ENCODE measurements at regions not wholly inside any gene's neighbourhood (a gene's known extent, or its start where the extent isn't known, plus 50 kb on each side); places are given as distances from the start of the nearest gene placed in this dataset.

DNA sequence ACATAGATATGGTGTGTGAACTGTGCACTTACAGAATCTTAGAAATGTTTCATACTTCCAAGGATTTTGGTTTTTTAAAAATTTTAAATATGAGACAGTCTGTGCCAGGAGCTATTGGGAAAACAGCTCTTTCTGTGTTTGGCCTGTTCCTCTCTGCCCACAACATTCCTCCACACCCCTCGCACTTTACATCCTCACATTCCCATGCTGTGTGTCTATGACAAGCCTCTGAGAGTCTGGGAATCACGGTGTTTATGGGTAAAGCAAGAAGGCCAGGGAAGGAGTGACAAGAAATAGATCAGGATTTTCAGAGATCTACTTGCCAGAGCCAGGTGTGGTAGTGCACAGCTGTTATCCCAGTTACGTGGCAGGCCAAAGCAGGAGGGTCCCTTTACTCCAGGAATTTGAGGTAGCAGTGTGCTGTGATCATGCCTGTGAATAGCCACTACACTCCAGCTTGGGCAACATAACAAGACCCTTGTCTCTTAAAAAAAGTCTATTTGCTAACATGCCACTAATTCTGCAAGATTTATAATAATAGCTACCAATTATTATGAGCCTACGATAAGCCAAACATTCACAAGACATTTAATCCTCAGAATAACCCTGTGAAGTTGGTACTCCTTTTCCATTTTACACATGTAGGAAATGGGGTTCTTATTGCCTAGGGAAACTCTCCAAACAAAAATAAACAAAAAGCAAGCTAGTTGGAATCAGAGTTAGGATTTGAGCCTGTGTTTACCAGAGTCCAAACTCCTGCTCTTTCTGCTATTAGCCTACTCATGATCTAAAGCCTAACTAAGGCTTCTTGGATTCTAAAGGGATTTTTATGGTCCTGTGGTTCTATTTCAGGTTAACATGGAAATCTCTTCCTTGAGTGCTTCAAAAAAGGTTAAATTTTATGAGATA, 168.3 kb upstream of the SP8 start:
- no peak overlapping the region for H3K27ac ChIP-seq
- ATAC-seq = no peak
- H3K27me3 ChIP-seq = no peaks in the 10 kb centered on the region
- no peaks in the 10 kb centered on the region for H3K36me3 ChIP-seq
- 46 to 64% methylated on average over 4 of the region's 4 CpGs for whole genome bisulfite sequencing, 2 donors (ENCODE audit: low coverage in 1 of 2)
- no peaks in the 10 kb centered on the region for H3K9me3 ChIP-seq
- no peaks in the 10 kb centered on the region for H3K4me1 ChIP-seq
- TF ChIP-seq POLR2A (IDR thresholded peaks at IDR 0.05) (no peak), POLR2AphosphoS5 (IDR thresholded peaks at IDR 0.05) (no peak), EP300 (IDR thresholded peaks at IDR 0.05) (no peak)
- TF ChIP-seq, protein P1, sequence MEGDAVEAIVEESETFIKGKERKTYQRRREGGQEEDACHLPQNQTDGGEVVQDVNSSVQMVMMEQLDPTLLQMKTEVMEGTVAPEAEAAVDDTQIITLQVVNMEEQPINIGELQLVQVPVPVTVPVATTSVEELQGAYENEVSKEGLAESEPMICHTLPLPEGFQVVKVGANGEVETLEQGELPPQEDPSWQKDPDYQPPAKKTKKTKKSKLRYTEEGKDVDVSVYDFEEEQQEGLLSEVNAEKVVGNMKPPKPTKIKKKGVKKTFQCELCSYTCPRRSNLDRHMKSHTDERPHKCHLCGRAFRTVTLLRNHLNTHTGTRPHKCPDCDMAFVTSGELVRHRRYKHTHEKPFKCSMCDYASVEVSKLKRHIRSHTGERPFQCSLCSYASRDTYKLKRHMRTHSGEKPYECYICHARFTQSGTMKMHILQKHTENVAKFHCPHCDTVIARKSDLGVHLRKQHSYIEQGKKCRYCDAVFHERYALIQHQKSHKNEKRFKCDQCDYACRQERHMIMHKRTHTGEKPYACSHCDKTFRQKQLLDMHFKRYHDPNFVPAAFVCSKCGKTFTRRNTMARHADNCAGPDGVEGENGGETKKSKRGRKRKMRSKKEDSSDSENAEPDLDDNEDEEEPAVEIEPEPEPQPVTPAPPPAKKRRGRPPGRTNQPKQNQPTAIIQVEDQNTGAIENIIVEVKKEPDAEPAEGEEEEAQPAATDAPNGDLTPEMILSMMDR (IDR thresholded peaks at IDR 0.05) = no peak
- no peak overlapping the region for H3K4me3 ChIP-seq

DNA sequence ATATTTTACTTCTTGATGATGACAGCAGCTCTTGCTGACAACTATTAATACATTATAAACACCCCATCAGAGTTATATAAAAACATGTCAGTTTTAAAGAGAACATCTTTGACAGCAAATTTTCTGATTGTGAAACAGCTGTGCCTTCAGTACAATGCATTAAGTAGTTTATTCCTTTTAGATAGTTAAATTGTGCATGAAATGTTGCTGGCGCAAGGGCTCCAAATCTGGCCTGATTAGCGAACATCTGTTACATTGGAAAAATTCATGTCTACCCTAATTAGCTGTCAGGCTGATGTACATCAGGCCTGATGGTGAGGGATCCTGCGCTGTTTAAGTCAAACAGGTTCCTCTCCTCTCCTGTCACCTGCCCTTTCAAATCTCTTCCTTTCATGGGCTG, 171.9 kb upstream of the SP8 start:
- Histone ChIP-seq H3K4me3 (no peak overlapping the region), H3K4me1 (no peaks in the 10 kb centered on the region), H3K9me3 (no peaks in the 10 kb centered on the region), H3K27ac (no peak overlapping the region), H3K27me3 (no peaks in the 10 kb centered on the region), H3K36me3 (no peaks in the 10 kb centered on the region)
- no peak for ATAC-seq
- TF ChIP-seq POLR2AphosphoS5 (IDR thresholded peaks at IDR 0.05) = no peak
- TF ChIP-seq, protein P1 (IDR thresholded peaks at IDR 0.05) = no peak
- TF ChIP-seq EP300 (IDR thresholded peaks at IDR 0.05) = no peak
- no peak for TF ChIP-seq POLR2A (IDR thresholded peaks at IDR 0.05)
- WGBS, 2 donors (ENCODE audit: low coverage in 1 of 2) = 32 to 44% methylated on average over 3 of the region's 3 CpGs

DNA sequence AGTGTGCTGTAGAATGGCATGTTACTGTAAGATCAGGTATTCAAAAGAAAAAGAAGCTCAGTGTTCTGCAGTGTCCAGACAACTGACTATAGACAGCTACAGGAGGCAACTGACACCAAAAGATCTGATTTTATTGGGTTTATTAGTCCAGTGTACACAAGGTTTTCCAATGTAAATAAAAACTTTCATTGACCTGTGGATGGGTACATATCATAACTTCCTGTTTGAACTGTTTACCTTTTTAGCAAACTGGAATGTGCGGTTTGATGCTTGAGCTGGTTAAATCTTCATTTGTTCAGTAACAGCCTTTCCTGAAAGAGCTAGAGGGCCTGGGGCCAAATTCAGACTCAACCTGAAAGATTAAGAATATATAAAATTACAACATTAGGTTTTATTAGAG, 172.6 kb upstream of the SP8 start:
- Histone ChIP-seq H3K4me1 (no peaks in the 10 kb centered on the region), H3K9me3 (no peaks in the 10 kb centered on the region), H3K27me3 (no peaks in the 10 kb centered on the region), H3K36me3 (no peaks in the 10 kb centered on the region), H3K4me3 (no peak overlapping the region), H3K27ac (no peak overlapping the region)
- no peak for ATAC-seq
- TF ChIP-seq, protein P1 (IDR thresholded peaks at IDR 0.05) = no peak
- TF ChIP-seq POLR2AphosphoS5 (IDR thresholded peaks at IDR 0.05) (no peak), POLR2A (IDR thresholded peaks at IDR 0.05) (no peak), EP300 (IDR thresholded peaks at IDR 0.05) (no peak)
- WGBS, 2 donors (ENCODE audit: low coverage in 1 of 2) = 44 to 55% methylated on average over 1 of the region's 1 CpG

DNA sequence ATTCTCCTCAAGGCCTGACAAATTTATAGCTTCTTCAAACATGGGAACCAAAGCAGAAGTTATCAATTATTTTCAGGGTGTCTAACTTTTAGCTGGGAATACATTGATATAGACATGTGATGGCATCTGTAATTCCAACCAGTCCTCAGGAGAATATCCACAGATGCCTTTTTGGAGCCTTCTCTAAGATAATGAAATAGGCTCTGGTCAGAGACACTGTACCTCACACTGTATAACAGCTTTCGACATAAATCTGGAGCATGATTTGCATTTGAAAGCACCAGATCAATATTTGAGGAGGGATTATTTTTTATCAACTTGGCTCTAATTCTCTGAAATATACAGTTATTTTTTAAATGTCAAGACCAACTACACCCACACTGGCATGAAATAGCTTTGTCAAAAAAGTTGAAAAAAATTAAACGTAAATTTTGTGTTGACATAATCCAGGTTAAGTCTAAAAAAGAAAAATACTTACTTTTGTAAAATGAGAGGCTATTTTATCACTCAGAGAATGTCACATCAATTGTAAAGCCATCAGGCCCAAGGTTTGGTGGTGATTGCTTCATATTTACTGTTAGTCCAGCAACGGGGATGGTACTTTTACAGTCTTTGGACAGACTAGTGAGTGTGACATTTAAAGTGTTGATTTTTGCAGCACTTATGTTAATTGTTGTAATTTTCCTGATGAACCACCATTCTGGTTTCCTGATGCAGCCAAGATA, 177.0 kb upstream of the SP8 start:
- H3K27me3 ChIP-seq = no peaks in the 10 kb centered on the region
- H3K9me3 ChIP-seq = no peaks in the 10 kb centered on the region
- 77 to 79% methylated on average over 3 of the region's 3 CpGs for WGBS, 2 donors (ENCODE audit: low coverage in 1 of 2)
- H3K27ac ChIP-seq = no peak overlapping the region
- H3K4me1 ChIP-seq = no peaks in the 10 kb centered on the region
- TF ChIP-seq, protein P1 (IDR thresholded peaks at IDR 0.05) = no peak
- TF ChIP-seq POLR2A (IDR thresholded peaks at IDR 0.05) (no peak), POLR2AphosphoS5 (IDR thresholded peaks at IDR 0.05) (no peak), EP300 (IDR thresholded peaks at IDR 0.05) (no peak)
- no peak for ATAC-seq
- no peaks in the 10 kb centered on the region for H3K36me3 ChIP-seq
- no peak overlapping the region for H3K4me3 ChIP-seq

Data from gastroesophageal sphincter (tissue), 4 donors.